ENCODE measurements at regions not wholly inside any gene's neighbourhood (a gene's known extent, or its start where the extent isn't known, plus 50 kb on each side); places are given as distances from the start of the nearest gene placed in this dataset.

DNA sequence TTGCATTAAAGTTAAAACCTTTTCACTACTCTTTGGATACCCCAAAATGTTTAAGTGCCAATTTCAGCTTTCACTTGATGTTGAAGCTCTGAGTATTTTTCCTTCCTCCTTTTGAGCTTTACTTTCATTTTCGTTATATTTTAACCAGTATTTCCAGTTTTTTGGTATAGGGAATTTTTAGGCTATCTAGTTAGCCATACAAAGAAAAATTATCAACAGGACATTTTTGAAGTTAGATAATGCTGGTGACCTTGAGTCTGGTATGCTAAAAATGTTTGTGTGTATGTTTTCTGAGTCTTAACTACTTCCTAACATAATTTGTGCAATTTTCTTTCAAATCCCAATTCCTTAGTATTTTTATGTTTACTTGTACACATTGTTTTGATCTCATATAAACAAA is 284.8 kb downstream of the OTOL1 start:
- Mint-ChIP-seq H3K27me3 (ENCODE audit: low read depth) (no peaks in the 10 kb centered on the region), H3K4me3 (no peak overlapping the region), H3K27ac (ENCODE audit: unreplicated experiment) (no peak overlapping the region), H3K4me1 (no peaks in the 10 kb centered on the region), H3K36me3 (ENCODE audit: low read depth) (no peaks in the 10 kb centered on the region), H3K9me3 (peaks cover 12% of the 10 kb centered on the region)
- TF ChIP-seq, protein P1, sequence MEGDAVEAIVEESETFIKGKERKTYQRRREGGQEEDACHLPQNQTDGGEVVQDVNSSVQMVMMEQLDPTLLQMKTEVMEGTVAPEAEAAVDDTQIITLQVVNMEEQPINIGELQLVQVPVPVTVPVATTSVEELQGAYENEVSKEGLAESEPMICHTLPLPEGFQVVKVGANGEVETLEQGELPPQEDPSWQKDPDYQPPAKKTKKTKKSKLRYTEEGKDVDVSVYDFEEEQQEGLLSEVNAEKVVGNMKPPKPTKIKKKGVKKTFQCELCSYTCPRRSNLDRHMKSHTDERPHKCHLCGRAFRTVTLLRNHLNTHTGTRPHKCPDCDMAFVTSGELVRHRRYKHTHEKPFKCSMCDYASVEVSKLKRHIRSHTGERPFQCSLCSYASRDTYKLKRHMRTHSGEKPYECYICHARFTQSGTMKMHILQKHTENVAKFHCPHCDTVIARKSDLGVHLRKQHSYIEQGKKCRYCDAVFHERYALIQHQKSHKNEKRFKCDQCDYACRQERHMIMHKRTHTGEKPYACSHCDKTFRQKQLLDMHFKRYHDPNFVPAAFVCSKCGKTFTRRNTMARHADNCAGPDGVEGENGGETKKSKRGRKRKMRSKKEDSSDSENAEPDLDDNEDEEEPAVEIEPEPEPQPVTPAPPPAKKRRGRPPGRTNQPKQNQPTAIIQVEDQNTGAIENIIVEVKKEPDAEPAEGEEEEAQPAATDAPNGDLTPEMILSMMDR (conservative IDR thresholded peaks at IDR 0.05), result no peak
- DNase-seq (ENCODE audit: low read depth, low spot score), result no peak

DNA sequence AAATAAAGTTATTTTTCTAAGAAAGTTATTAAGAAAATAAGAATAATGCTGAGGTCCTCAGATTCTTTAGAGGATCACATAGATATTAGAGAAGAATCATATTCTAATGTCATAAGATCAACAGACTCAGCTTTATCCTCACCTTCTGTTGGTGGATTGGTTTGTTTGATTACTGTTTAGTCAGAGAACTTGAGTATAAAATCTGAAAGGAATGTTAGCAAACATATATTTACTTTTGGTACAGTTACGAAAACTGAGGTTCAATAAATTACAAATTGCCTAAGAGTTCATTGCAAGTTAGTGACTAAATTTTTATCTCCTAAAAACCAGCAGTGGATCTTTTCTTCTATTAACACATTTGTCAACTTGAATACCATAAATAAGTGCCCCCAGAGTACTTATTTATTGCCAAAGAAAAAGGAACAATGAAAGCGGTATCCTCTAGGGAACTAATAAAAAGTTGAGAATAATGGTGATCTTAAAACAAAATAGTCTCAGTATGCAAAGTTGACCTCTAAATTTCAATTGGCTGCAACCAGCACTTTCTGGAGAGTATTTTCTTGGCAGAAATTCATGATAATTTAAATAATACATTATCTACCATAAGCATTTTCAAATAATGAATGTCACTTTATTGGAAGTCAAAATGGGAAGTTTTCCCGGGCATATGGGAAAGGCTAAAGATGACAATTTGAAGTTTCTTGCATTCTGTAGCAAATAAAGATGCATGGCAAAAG is 296.8 kb downstream of the OTOL1 start:
- Mint-ChIP-seq H3K27ac (ENCODE audit: unreplicated experiment) (no peak overlapping the region), H3K4me1 (no peaks in the 10 kb centered on the region), H3K9me3 (peaks cover 2% of the 10 kb centered on the region), H3K36me3 (ENCODE audit: low read depth) (no peaks in the 10 kb centered on the region), H3K4me3 (no peak overlapping the region), H3K27me3 (ENCODE audit: low read depth) (no peaks in the 10 kb centered on the region)
- TF ChIP-seq, protein P1 (conservative IDR thresholded peaks at IDR 0.05), result no peak
- no peak for DNase-seq (ENCODE audit: low read depth, low spot score)

DNA sequence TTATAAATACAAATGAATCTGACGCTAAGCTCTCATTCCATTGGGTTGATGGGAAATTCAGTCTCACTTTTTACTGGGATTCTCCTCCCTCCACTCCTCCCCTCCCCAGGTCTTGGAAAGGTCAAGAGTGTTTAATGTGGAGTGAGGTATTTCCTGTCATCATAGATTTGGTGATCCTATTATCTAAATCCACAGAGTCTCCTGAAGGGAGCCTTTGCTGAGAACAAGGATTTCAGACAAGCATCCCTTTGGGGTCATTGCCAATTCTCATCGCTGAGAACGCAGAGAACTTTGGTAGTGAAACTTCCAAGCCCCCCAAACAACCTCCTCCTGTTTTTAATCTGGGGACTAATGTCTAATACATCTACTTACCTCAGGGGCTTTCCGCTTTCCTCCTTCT is 297.9 kb downstream of the OTOL1 start:
- H3K4me3 Mint-ChIP-seq, result no peak overlapping the region
- H3K9me3 Mint-ChIP-seq, result peaks cover 2% of the 10 kb centered on the region
- no peaks in the 10 kb centered on the region for H3K4me1 Mint-ChIP-seq
- H3K27me3 Mint-ChIP-seq (ENCODE audit: low read depth), result no peaks in the 10 kb centered on the region
- H3K36me3 Mint-ChIP-seq (ENCODE audit: low read depth), result no peaks in the 10 kb centered on the region
- H3K27ac Mint-ChIP-seq (ENCODE audit: unreplicated experiment), result no peak overlapping the region
- DNase-seq (ENCODE audit: low read depth, low spot score), result no peak
- TF ChIP-seq, protein P1 (conservative IDR thresholded peaks at IDR 0.05), result no peak

DNA sequence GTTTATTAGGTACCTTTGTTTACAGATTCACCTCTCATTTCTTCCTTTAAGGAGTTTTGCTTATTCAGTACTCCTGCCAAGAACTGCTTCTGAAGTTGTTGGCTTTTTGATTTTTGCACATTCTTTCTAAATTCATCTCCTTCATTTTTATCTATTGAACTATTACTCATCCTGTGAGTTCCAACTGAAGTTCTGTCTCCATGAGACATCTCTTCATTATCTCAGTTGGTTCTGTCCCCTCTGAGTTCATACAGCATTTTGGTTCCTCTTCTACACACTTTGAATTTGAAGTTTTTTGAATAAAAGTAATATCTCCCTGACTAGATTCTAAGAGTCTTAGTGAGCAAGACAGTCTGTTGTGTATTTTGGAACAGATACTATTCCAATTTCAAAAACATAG is 299.7 kb downstream of the OTOL1 start:
- Mint-ChIP-seq H3K36me3 (ENCODE audit: low read depth) (no peaks in the 10 kb centered on the region), H3K27ac (ENCODE audit: unreplicated experiment) (no peak overlapping the region), H3K4me1 (no peaks in the 10 kb centered on the region), H3K9me3 (peaks cover 2% of the 10 kb centered on the region), H3K4me3 (no peak overlapping the region), H3K27me3 (ENCODE audit: low read depth) (no peaks in the 10 kb centered on the region)
- DNase-seq (ENCODE audit: low read depth, low spot score), result no peak
- TF ChIP-seq, protein P1 (conservative IDR thresholded peaks at IDR 0.05), result no peak

DNA sequence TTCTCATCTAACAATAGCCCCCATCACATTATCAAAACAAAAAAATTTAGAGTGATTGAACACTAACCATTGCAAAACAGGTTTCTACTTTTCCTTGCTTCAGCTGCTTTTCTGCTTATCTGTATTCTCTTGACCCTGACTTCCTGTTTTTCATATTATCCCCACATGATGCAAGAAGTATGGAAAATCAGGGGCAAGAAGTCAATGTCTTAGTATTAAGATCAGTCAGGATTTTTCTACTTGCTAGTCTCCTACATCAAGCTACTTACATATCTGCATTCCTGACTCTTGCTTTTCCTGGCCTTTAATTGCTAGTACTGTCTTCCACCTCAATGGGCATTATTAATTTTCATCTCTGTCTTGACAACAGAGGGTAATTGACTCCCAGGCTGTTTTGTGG is 300.2 kb downstream of the OTOL1 start:
- TF ChIP-seq, protein P1 (conservative IDR thresholded peaks at IDR 0.05), result no peak
- Mint-ChIP-seq H3K36me3 (ENCODE audit: low read depth) (no peaks in the 10 kb centered on the region), H3K27ac (ENCODE audit: unreplicated experiment) (no peak overlapping the region), H3K4me1 (no peaks in the 10 kb centered on the region), H3K4me3 (no peak overlapping the region), H3K27me3 (ENCODE audit: low read depth) (no peaks in the 10 kb centered on the region), H3K9me3 (peaks cover 5% of the 10 kb centered on the region)
- no peak for DNase-seq (ENCODE audit: low read depth, low spot score)

All from neural crest cell (in vitro differentiated cells).